HepG2 (cell line): ENCODE measurements at regions not wholly inside any gene's neighbourhood (a gene's known extent, or its start where the extent isn't known, plus 50 kb on each side); places are given as distances from the start of the nearest gene placed in this dataset.

Experiments
- ATAC-seq: fragments of 200-7000 bp; cut with Tn5 transposase; 3 replicates; pipeline ENCODE4 v1.9.1; 2020; ENCODE audit warnings: mild to moderate bottlenecking, moderate library complexity
- BruUV-seq: library from RNA; stranded (reverse); fragments of 400-500 nt; replicated peaks from 2 replicates; lab custom pipeline; 2021; lab: Mats Ljungman, UMichigan
- CTCF ChIA-PET: fragments of 300-600 bp; formaldehyde crosslinking; extraction: SDS; loops from one replicate; lab custom pipeline; 2021; ENCODE audit warnings: low total read pairs, inconsistent platforms, low intra/inter-chr PET ratio; lab: Yijun Ruan, JAX
- POLR2A ChIA-PET: fragments of 350-600 bp; sonication (Branson Sonifier 250); formaldehyde crosslinking; loops from one replicate; lab custom pipeline; 2020; ENCODE audit warnings: antibody characterized with exemption, inconsistent platforms; lab: Yijun Ruan, JAX
- DNase-seq: peaks from one replicate; pipeline ENCODE4 v3.0.0-alpha.2; 2015; ENCODE audit warnings: low spot score
- FAIRE-seq: peaks from 3 replicates; lab custom pipeline; 2011; peaks lifted over from hg19 to GRCh38; lab: Jason Lieb, UNC
- H2AFZ ChIP-seq: one replicate; pipeline ENCODE4 v1.6.1; 2011; ENCODE audit warnings: low read length, inconsistent platforms
- H3K27ac ChIP-seq: fragments of 300-600 bp; 3 replicates; pipeline ENCODE4 v1.8.0; 2011; ENCODE audit warnings: mixed run types, mild to moderate bottlenecking, mixed read lengths, low read length, inconsistent platforms; ENCODE audit not compliant: insufficient read depth; ENCODE audit errors: extremely low read length
- H3K27me3 ChIP-seq, 2 experiments: fragments of 200-600 bp in 1 of 2; 2 replicates in 1 of 2; 3 replicates in 1 of 2; pipeline versions ENCODE4 v1.6.0 to v1.8.0; 2011; ENCODE audit warnings: low read length in 2 of 2, mild to moderate bottlenecking in 2 of 2, moderate library complexity in 2 of 2, inconsistent platforms in 1 of 2; ENCODE audit not compliant: insufficient read depth in 2 of 2, control insufficient read depth in 1 of 2
- H3K36me3 ChIP-seq, 2 experiments: fragments of 200-600 bp in 1 of 2; replicated peaks in 1 of 2; 2 replicates in 1 of 2; 3 replicates in 1 of 2; pipeline versions ENCODE4 v1.5.1 to v1.8.0; 2011; ENCODE audit warnings: low read length in 2 of 2, inconsistent platforms in 1 of 2; ENCODE audit not compliant: insufficient read depth in 2 of 2, control insufficient read depth in 1 of 2
- H3K4me1 ChIP-seq: 2 replicates; pipeline ENCODE4 v1.5.1; 2012; ENCODE audit warnings: low read length, inconsistent platforms; ENCODE audit not compliant: insufficient read depth
- H3K4me2 ChIP-seq: 2 replicates; pipeline ENCODE4 v1.6.0; 2011; ENCODE audit warnings: low read depth, low read length, inconsistent platforms
- H3K4me3 ChIP-seq, 3 experiments: fragments of 200-600 bp in 1 of 3; sonication (generic), shearing (Covaris generic) in 1 of 3; replicated peaks in 1 of 3; 2 replicates each; pipeline ENCODE4 v1.5.1; 2011 to 2016; ENCODE audit warnings: low read length in 3 of 3, inconsistent platforms in 2 of 3, low read depth in 2 of 3, mild to moderate bottlenecking in 2 of 3, control low read depth in 1 of 3, mixed read lengths in 1 of 3; ENCODE audit not compliant: insufficient read depth in 1 of 3
- H3K79me2 ChIP-seq: one replicate; pipeline ENCODE4 v1.6.1; 2011; ENCODE audit warnings: low read length, inconsistent platforms; ENCODE audit not compliant: insufficient read depth
- H3K9ac ChIP-seq: 2 replicates; pipeline ENCODE4 v1.6.0; 2011; ENCODE audit warnings: mild to moderate bottlenecking, low read depth, low read length, inconsistent platforms; ENCODE audit not compliant: insufficient read depth
- H3K9me3 ChIP-seq: 2 replicates; pipeline ENCODE4 v1.5.1; 2012; ENCODE audit warnings: mild to moderate bottlenecking, low read length
- H4K20me1 ChIP-seq: 2 replicates; pipeline ENCODE4 v1.6.0; 2011; ENCODE audit warnings: inconsistent platforms, mild to moderate bottlenecking, low read length, moderate library complexity; ENCODE audit not compliant: insufficient read depth
- ARID4A ChIP-seq: sonication (generic); formaldehyde crosslinking; IDR thresholded peaks from 2 replicates; pipeline ENCODE4 v1.5.0; 2020; ENCODE audit warnings: mild to moderate bottlenecking, missing genetic modification reagents, borderline replicate concordance
- BHLHE40 ChIP-seq: IDR thresholded peaks from 2 replicates; pipeline ENCODE4 v1.6.1; 2011; ENCODE audit warnings: low read length, improper control_type of control experiment
- HIC2 ChIP-seq: sonication (generic); formaldehyde crosslinking; IDR thresholded peaks from 2 replicates; pipeline ENCODE4 v1.9.0; 2022; ENCODE audit warnings: low read depth, missing genetic modification reagents
- HMG20A ChIP-seq: IDR thresholded peaks from 2 replicates; pipeline ENCODE4 v1.6.1; 2016; ENCODE audit warnings: borderline replicate concordance
- JUNB ChIP-seq: sonication (generic); formaldehyde crosslinking; IDR thresholded peaks from 2 replicates; pipeline ENCODE4 v1.8.0; 2022; ENCODE audit warnings: missing genetic modification reagents, mild to moderate bottlenecking, borderline replicate concordance
- LBX2 ChIP-seq: sonication (generic); formaldehyde crosslinking; IDR thresholded peaks from 2 replicates; pipeline ENCODE4 v1.5.0; 2020; ENCODE audit warnings: missing genetic modification reagents, mild to moderate bottlenecking, borderline replicate concordance
- MXD1 ChIP-seq: sonication (generic); formaldehyde crosslinking; IDR thresholded peaks from 2 replicates; pipeline ENCODE4 v1.4.0; 2020; ENCODE audit warnings: mild to moderate bottlenecking, missing genetic modification reagents
- PAX8 ChIP-seq: sonication (generic); formaldehyde crosslinking; IDR thresholded peaks from 2 replicates; pipeline ENCODE4 v1.8.0; 2022; ENCODE audit warnings: mild to moderate bottlenecking, missing genetic modification reagents, borderline replicate concordance
- SIN3B ChIP-seq: fragments of 150-350 bp; IDR thresholded peaks from 2 replicates; pipeline ENCODE4 v1.6.1; 2014; ENCODE audit warnings: low read length
- SMAD9 ChIP-seq: sonication (generic); formaldehyde crosslinking; IDR thresholded peaks from 2 replicates; pipeline ENCODE4 v1.5.1; 2020; ENCODE audit warnings: mild to moderate bottlenecking, missing genetic modification reagents
- TAF1 ChIP-seq: sonication (generic); formaldehyde crosslinking; IDR thresholded peaks from 2 replicates; pipeline ENCODE4 v1.4.0; 2020; ENCODE audit warnings: missing genetic modification reagents
- TGIF2 ChIP-seq: IDR thresholded peaks from 2 replicates; pipeline ENCODE4 v1.6.1; 2016; ENCODE audit warnings: control low read depth, missing compliant biosample characterization
- ZNF251 ChIP-seq: sonication (generic); formaldehyde crosslinking; IDR thresholded peaks from 2 replicates; pipeline ENCODE4 v1.9.0; 2021; ENCODE audit warnings: mild to moderate bottlenecking, missing genetic modification reagents
- ZNF609 ChIP-seq: sonication (generic); formaldehyde crosslinking; IDR thresholded peaks from 2 replicates; pipeline ENCODE4 v1.4.0; 2020; ENCODE audit warnings: mild to moderate bottlenecking, missing genetic modification reagents, borderline replicate concordance
- WGBS: methylation state at CpG from one replicate; pipeline ENCODE4 v1.1.6; 2017; ENCODE audit warnings: low lambda C conversion rate; 5-methylcytosine and 5-hydroxymethylcytosine counted together
- in situ Hi-C: cut with HindIII; loops from 2 replicates; pipeline ENCODE4 v1.10.0; 2017; ENCODE audit warnings: low pct_unique_long_range_greater_than_20kb; ENCODE audit not compliant: extremely low pct_ligation_motif_present
- intact Hi-C: fragments of 100-400 bp; cut with micrococcal nuclease; formaldehyde crosslinking; loops from one replicate; pipeline ENCODE4 v1.10.0; 2022; ENCODE audit not compliant: unreplicated experiment

GRCh38 chr2:12107939-12108338 lies 361.5 kb downstream of the LPIN1 start:
- no peaks in the 10 kb centered on the region for H3K79me2 ChIP-seq
- H3K9me3 ChIP-seq, result no peaks in the 10 kb centered on the region
- DNase-seq (no peak), FAIRE-seq (no peak), ATAC-seq (no peak)
- H2AFZ ChIP-seq, result no peak overlapping the region
- no peaks in the 10 kb centered on the region for H4K20me1 ChIP-seq
- peaks cover 16% of the 10 kb centered on the region for H3K4me1 ChIP-seq
- H3K27ac ChIP-seq, result no peak overlapping the region
- ChIA-PET CTCF (no interaction called here), POLR2A (no interaction called here)
- 19% methylated on average over 5 of the region's 5 CpGs for WGBS
- H3K27me3 ChIP-seq, result peaks cover 0 to 7% of the 10 kb centered on the region in 2 experiments; a peak in 1 of 5 replicates
- H3K4me3 ChIP-seq, result no peak overlapping the region
- in situ Hi-C loops (no loop called here), intact Hi-C loops (no loop called here)
- no peak overlapping the region for H3K9ac ChIP-seq
- no TSS peak for BruUV-seq
- H3K4me2 ChIP-seq, result no peak overlapping the region
- no peaks in the 10 kb centered on the region for H3K36me3 ChIP-seq
- TF ChIP-seq PAX8 (no peak), LBX2 (CRISPR knock-in tag) (no peak), ZNF609 (CRISPR knock-in tag) (no peak), MXD1 (CRISPR knock-in tag) (no peak), ARID4A (CRISPR knock-in tag) (no peak), BHLHE40 (no peak), TAF1 (CRISPR knock-in tag) (no peak), HMG20A (CRISPR knock-in tag) (no peak), SIN3B (no peak), SMAD9 (no peak), JUNB (CRISPR knock-in tag) (no peak), HIC2 (CRISPR knock-in tag) (no peak), ZNF251 (CRISPR knock-in tag) (no peak), TGIF2 (CRISPR knock-in tag) (no peak)
